ENCODE measurements at regions not wholly inside any gene's neighbourhood (a gene's known extent, or its start where the extent isn't known, plus 50 kb on each side); places are given as distances from the start of the nearest gene placed in this dataset.

GRCh38 chr3:28099296-28099695, 142.1 kb upstream of the CMC1 start:
- DNase-seq (ENCODE audit: low spot score): no peak
- WGBS (ENCODE audit: low lambda C conversion rate, missing lambda C conversion rate): 95% methylated on average over 2 of the region's 2 CpGs
- Histone ChIP-seq H3K9me2 (replicated peaks; ENCODE audit: insufficient read depth) (no peaks in the 10 kb centered on the region), H3K4me1 (ENCODE audit: insufficient read depth) (no peaks in the 10 kb centered on the region), H3K4me2 (no peak overlapping the region), H3K36me3 (replicated peaks; ENCODE audit: insufficient read depth, low read depth) (no peaks in the 10 kb centered on the region), H3K79me2 (no peaks in the 10 kb centered on the region), H3K27me3 (no peaks in the 10 kb centered on the region), H3K4me3 (no peak overlapping the region), H4K20me1 (ENCODE audit: insufficient read depth, poor library complexity, severe bottlenecking) (no peaks in the 10 kb centered on the region), H3K9me3 (ENCODE audit: low read depth) (peaks cover 14% of the 10 kb centered on the region), H2AFZ (no peak overlapping the region), H3K27ac (no peak overlapping the region)
- TF ChIP-seq EZH2 (IDR thresholded peaks at IDR 0.05; ENCODE audit: borderline replicate concordance): no peak
- TF ChIP-seq CTCF (IDR thresholded peaks at IDR 0.05; ENCODE audit: poor library complexity): no peak
- TF ChIP-seq EZH2phosphoT487 (IDR thresholded peaks at IDR 0.05; ENCODE audit: low read depth, severe bottlenecking, unreplicated experiment): no peak

DNA sequence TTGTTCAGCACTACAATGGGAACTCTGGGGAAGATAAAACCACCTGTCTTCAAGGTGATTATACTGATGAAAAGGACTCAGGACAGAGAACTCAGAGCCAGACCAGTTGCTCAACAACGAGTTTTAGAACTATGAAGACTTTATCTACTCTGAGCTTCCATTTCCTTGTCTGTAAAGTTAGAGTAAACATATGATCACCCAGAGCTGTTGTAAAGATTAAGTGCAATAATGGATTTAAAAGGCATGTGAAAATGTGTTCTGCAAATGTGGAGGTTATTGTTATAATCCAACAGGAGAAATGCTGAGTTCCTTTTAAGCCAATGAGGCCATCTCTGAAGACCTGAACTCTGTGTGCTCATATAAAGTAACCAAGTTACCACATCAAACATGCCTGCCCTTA, 139.7 kb upstream of the CMC1 start:
- no peak for TF ChIP-seq EZH2phosphoT487 (IDR thresholded peaks at IDR 0.05; ENCODE audit: low read depth, severe bottlenecking, unreplicated experiment)
- no peak for TF ChIP-seq CTCF (IDR thresholded peaks at IDR 0.05; ENCODE audit: poor library complexity)
- no peak for TF ChIP-seq EZH2 (IDR thresholded peaks at IDR 0.05; ENCODE audit: borderline replicate concordance)
- no peaks in the 10 kb centered on the region for H3K27me3 ChIP-seq
- H3K9me3 ChIP-seq (ENCODE audit: low read depth): peaks cover 14% of the 10 kb centered on the region
- H3K9me2 ChIP-seq (replicated peaks; ENCODE audit: insufficient read depth): no peaks in the 10 kb centered on the region
- H3K4me1 ChIP-seq (ENCODE audit: insufficient read depth): no peaks in the 10 kb centered on the region
- no peak overlapping the region for H3K27ac ChIP-seq
- H2AFZ ChIP-seq: no peak overlapping the region
- peak; percentile 16 for DNase-seq (ENCODE audit: low spot score)
- 30% methylated on average over 1 of the region's 1 CpG for WGBS (ENCODE audit: low lambda C conversion rate, missing lambda C conversion rate)
- no peak overlapping the region for H3K4me2 ChIP-seq
- H3K4me3 ChIP-seq: no peak overlapping the region
- H4K20me1 ChIP-seq (ENCODE audit: insufficient read depth, poor library complexity, severe bottlenecking): no peaks in the 10 kb centered on the region
- no peaks in the 10 kb centered on the region for H3K79me2 ChIP-seq
- H3K36me3 ChIP-seq (replicated peaks; ENCODE audit: insufficient read depth, low read depth): no peaks in the 10 kb centered on the region

GRCh38 chr3:28103861-28104260, 137.6 kb upstream of the CMC1 start:
- Histone ChIP-seq H3K4me2 (no peak overlapping the region), H3K4me1 (ENCODE audit: insufficient read depth) (no peaks in the 10 kb centered on the region), H3K4me3 (no peak overlapping the region), H3K9me3 (ENCODE audit: low read depth) (peaks cover 14% of the 10 kb centered on the region), H3K27ac (no peak overlapping the region), H2AFZ (no peak overlapping the region), H3K9me2 (replicated peaks; ENCODE audit: insufficient read depth) (no peaks in the 10 kb centered on the region), H3K79me2 (no peaks in the 10 kb centered on the region), H4K20me1 (ENCODE audit: insufficient read depth, poor library complexity, severe bottlenecking) (no peaks in the 10 kb centered on the region), H3K36me3 (replicated peaks; ENCODE audit: insufficient read depth, low read depth) (no peaks in the 10 kb centered on the region), H3K27me3 (no peaks in the 10 kb centered on the region)
- no peak for TF ChIP-seq CTCF (IDR thresholded peaks at IDR 0.05; ENCODE audit: poor library complexity)
- no peak for TF ChIP-seq EZH2 (IDR thresholded peaks at IDR 0.05; ENCODE audit: borderline replicate concordance)
- no peak for TF ChIP-seq EZH2phosphoT487 (IDR thresholded peaks at IDR 0.05; ENCODE audit: low read depth, severe bottlenecking, unreplicated experiment)
- WGBS (ENCODE audit: low lambda C conversion rate, missing lambda C conversion rate): 82% methylated on average over 3 of the region's 3 CpGs
- DNase-seq (ENCODE audit: low spot score): no peak

Data from hepatocyte (in vitro differentiated cells).